ENCODE measurements at regions not wholly inside any gene's neighbourhood (a gene's known extent, or its start where the extent isn't known, plus 50 kb on each side); places are given as distances from the start of the nearest gene placed in this dataset.

- H3K36me3 Mint-ChIP-seq (ENCODE audit: insufficient read depth), result no peaks in the 10 kb centered on the region
- H3K4me1 Mint-ChIP-seq (ENCODE audit: low read depth), result no peaks in the 10 kb centered on the region
- H3K27me3 Mint-ChIP-seq (ENCODE audit: low read depth), result no peaks in the 10 kb centered on the region
- H3K9me3 Mint-ChIP-seq, result no peaks in the 10 kb centered on the region
- no peak overlapping the region for H3K4me3 Mint-ChIP-seq
- DNase-seq (no peak), ATAC-seq (no peak)
Measured at GRCh38 chr3:135788978-135789377, 176.6 kb upstream of the PPP2R3A start.

- DNase-seq, result no peak
- peaks cover 4% of the 10 kb centered on the region for H3K9me3 Mint-ChIP-seq
- H3K4me3 Mint-ChIP-seq, result no peak overlapping the region
- no peak for ATAC-seq
- no peaks in the 10 kb centered on the region for H3K36me3 Mint-ChIP-seq (ENCODE audit: insufficient read depth)
- peaks cover 2% of the 10 kb centered on the region for H3K27me3 Mint-ChIP-seq (ENCODE audit: low read depth)
- no peaks in the 10 kb centered on the region for H3K4me1 Mint-ChIP-seq (ENCODE audit: low read depth)
Measured at GRCh38 chr3:135792174-135792573, 173.4 kb upstream of the PPP2R3A start.

GRCh38 chr3:135792858-135793475 lies 172.6 kb upstream of the PPP2R3A start:
- DNase-seq, result no peak
- ATAC-seq, result no peak
- Mint-ChIP-seq H3K9me3 (peaks cover 4% of the 10 kb centered on the region), H3K36me3 (ENCODE audit: insufficient read depth) (no peaks in the 10 kb centered on the region), H3K4me1 (ENCODE audit: low read depth) (no peaks in the 10 kb centered on the region), H3K4me3 (no peak overlapping the region), H3K27me3 (ENCODE audit: low read depth) (peaks cover 2% of the 10 kb centered on the region)

- H3K36me3 Mint-ChIP-seq (ENCODE audit: insufficient read depth), result no peaks in the 10 kb centered on the region
Measured at GRCh38 chr3:135800071-135800549, 165.4 kb upstream of the PPP2R3A start.

GRCh38 chr3:135801018-135801417 lies 164.5 kb upstream of the PPP2R3A start:
- DNase-seq (no peak), ATAC-seq (no peak)
- no peaks in the 10 kb centered on the region for H3K9me3 Mint-ChIP-seq
- peaks cover 2% of the 10 kb centered on the region for H3K27me3 Mint-ChIP-seq (ENCODE audit: low read depth)
- no peak overlapping the region for H3K4me3 Mint-ChIP-seq
- H3K36me3 Mint-ChIP-seq (ENCODE audit: insufficient read depth), result no peaks in the 10 kb centered on the region
- H3K4me1 Mint-ChIP-seq (ENCODE audit: low read depth), result no peaks in the 10 kb centered on the region

More at GRCh38 chr3:135800071-135800549, 165.4 kb upstream of the PPP2R3A start:
- ATAC-seq, result peak in 1 of 2 donors; percentile 4
- no peak for DNase-seq
- no peaks in the 10 kb centered on the region for H3K9me3 Mint-ChIP-seq
- H3K27me3 Mint-ChIP-seq (ENCODE audit: low read depth), result peaks cover 2% of the 10 kb centered on the region
- no peak overlapping the region for H3K4me3 Mint-ChIP-seq
- no peaks in the 10 kb centered on the region for H3K4me1 Mint-ChIP-seq (ENCODE audit: low read depth)

GRCh38 chr3:135802171-135802570 lies 163.4 kb upstream of the PPP2R3A start:
- Mint-ChIP-seq H3K4me3 (no peak overlapping the region), H3K27me3 (ENCODE audit: low read depth) (peaks cover 2% of the 10 kb centered on the region), H3K4me1 (ENCODE audit: low read depth) (no peaks in the 10 kb centered on the region), H3K9me3 (no peaks in the 10 kb centered on the region), H3K36me3 (ENCODE audit: insufficient read depth) (no peaks in the 10 kb centered on the region)
- DNase-seq (no peak), ATAC-seq (no peak)

GRCh38 chr3:135803028-135803692 lies 162.4 kb upstream of the PPP2R3A start:
- ATAC-seq, result no peak
- H3K4me1 Mint-ChIP-seq (ENCODE audit: low read depth), result no peaks in the 10 kb centered on the region
- no peak overlapping the region for H3K4me3 Mint-ChIP-seq
- no peaks in the 10 kb centered on the region for H3K9me3 Mint-ChIP-seq
- DNase-seq, result no peak
- peaks cover 2% of the 10 kb centered on the region for H3K27me3 Mint-ChIP-seq (ENCODE audit: low read depth)
- no peaks in the 10 kb centered on the region for H3K36me3 Mint-ChIP-seq (ENCODE audit: insufficient read depth)

GRCh38 chr3:135805752-135806151 lies 159.8 kb upstream of the PPP2R3A start:
- Mint-ChIP-seq H3K27me3 (ENCODE audit: low read depth) (no peaks in the 10 kb centered on the region), H3K9me3 (no peaks in the 10 kb centered on the region), H3K4me3 (no peak overlapping the region), H3K36me3 (ENCODE audit: insufficient read depth) (no peaks in the 10 kb centered on the region), H3K4me1 (ENCODE audit: low read depth) (no peaks in the 10 kb centered on the region)
- DNase-seq (no peak), ATAC-seq (no peak)

GRCh38 chr3:135806317-135806716 lies 159.2 kb upstream of the PPP2R3A start:
- Mint-ChIP-seq H3K9me3 (peaks cover 3% of the 10 kb centered on the region), H3K4me1 (ENCODE audit: low read depth) (no peaks in the 10 kb centered on the region), H3K4me3 (no peak overlapping the region), H3K36me3 (ENCODE audit: insufficient read depth) (no peaks in the 10 kb centered on the region), H3K27me3 (ENCODE audit: low read depth) (peaks cover 4% of the 10 kb centered on the region)
- no peak for DNase-seq
- no peak for ATAC-seq

GRCh38 chr3:135807879-135808278 lies 157.6 kb upstream of the PPP2R3A start:
- Mint-ChIP-seq H3K4me3 (no peak overlapping the region), H3K36me3 (ENCODE audit: insufficient read depth) (no peaks in the 10 kb centered on the region), H3K9me3 (peaks cover 3% of the 10 kb centered on the region), H3K4me1 (ENCODE audit: low read depth) (no peaks in the 10 kb centered on the region), H3K27me3 (ENCODE audit: low read depth) (peaks cover 5% of the 10 kb centered on the region)
- ATAC-seq, result no peak
- DNase-seq, result no peak

GRCh38 chr3:135809021-135809634 lies 156.4 kb upstream of the PPP2R3A start:
- ATAC-seq, result no peak
- H3K4me1 Mint-ChIP-seq (ENCODE audit: low read depth), result no peaks in the 10 kb centered on the region
- H3K9me3 Mint-ChIP-seq, result peaks cover 3% of the 10 kb centered on the region
- DNase-seq, result no peak
- no peak overlapping the region for H3K4me3 Mint-ChIP-seq
- H3K27me3 Mint-ChIP-seq (ENCODE audit: low read depth), result peaks cover 5% of the 10 kb centered on the region
- no peaks in the 10 kb centered on the region for H3K36me3 Mint-ChIP-seq (ENCODE audit: insufficient read depth)

- no peak for DNase-seq
- peaks cover 7% of the 10 kb centered on the region for H3K27me3 Mint-ChIP-seq (ENCODE audit: low read depth)
Measured at GRCh38 chr3:135811651-135812050, 153.9 kb upstream of the PPP2R3A start.

GRCh38 chr3:135812057-135812456 lies 153.5 kb upstream of the PPP2R3A start:
- no peaks in the 10 kb centered on the region for H3K36me3 Mint-ChIP-seq (ENCODE audit: insufficient read depth)
- no peaks in the 10 kb centered on the region for H3K4me1 Mint-ChIP-seq (ENCODE audit: low read depth)
- DNase-seq (no peak), ATAC-seq (no peak)
- H3K9me3 Mint-ChIP-seq, result peaks cover 3% of the 10 kb centered on the region
- H3K4me3 Mint-ChIP-seq, result no peak overlapping the region
- peaks cover 7% of the 10 kb centered on the region for H3K27me3 Mint-ChIP-seq (ENCODE audit: low read depth)

More at GRCh38 chr3:135811651-135812050, 153.9 kb upstream of the PPP2R3A start:
- ATAC-seq, result no peak
- H3K9me3 Mint-ChIP-seq, result peaks cover 3% of the 10 kb centered on the region
- no peak overlapping the region for H3K4me3 Mint-ChIP-seq
- H3K36me3 Mint-ChIP-seq (ENCODE audit: insufficient read depth), result no peaks in the 10 kb centered on the region
- H3K4me1 Mint-ChIP-seq (ENCODE audit: low read depth), result no peaks in the 10 kb centered on the region

- no peaks in the 10 kb centered on the region for H3K36me3 Mint-ChIP-seq (ENCODE audit: insufficient read depth)
- no peaks in the 10 kb centered on the region for H3K27me3 Mint-ChIP-seq (ENCODE audit: low read depth)
- no peak for DNase-seq
- ATAC-seq, result no peak
- no peaks in the 10 kb centered on the region for H3K4me1 Mint-ChIP-seq (ENCODE audit: low read depth)
- no peak overlapping the region for H3K4me3 Mint-ChIP-seq
- H3K9me3 Mint-ChIP-seq, result no peaks in the 10 kb centered on the region
Measured at GRCh38 chr3:135834465-135834864, 131.1 kb upstream of the PPP2R3A start.
